ENCODE measurements at regions not wholly inside any gene's neighbourhood (a gene's known extent, or its start where the extent isn't known, plus 50 kb on each side); places are given as distances from the start of the nearest gene placed in this dataset.
"Not testable (repeated sequence)": the region's sequence is repeated elsewhere in the genome, so short reads cannot be mapped to it uniquely, and the experiment has no call there.

- H3K56ac ChIP-seq (ENCODE audit: insufficient read length, low read depth, low read length): no peak overlapping the region
Observed at GRCh38 chr18:56282234-56283104, 355.9 kb downstream of the TXNL1 start.

GRCh38 chr18:56279816-56280215, 358.6 kb downstream of the TXNL1 start:
- not testable (repeated sequence) for H3K18ac ChIP-seq (ENCODE audit: insufficient read length, low read depth, low read length); H3K27me3 ChIP-seq (ENCODE audit: insufficient read depth, low read length); H3K4me1 ChIP-seq (ENCODE audit: insufficient read depth, low read length); H3K4me2 ChIP-seq (ENCODE audit: insufficient read depth, insufficient read length, low read length); H3K14ac ChIP-seq (ENCODE audit: insufficient read depth, low read length); H3K4ac ChIP-seq (ENCODE audit: low read depth, low read length); H3T11ph ChIP-seq (ENCODE audit: low read length); H4K20me1 ChIP-seq (ENCODE audit: control insufficient read depth, insufficient read depth, insufficient read length); H3K56ac ChIP-seq (ENCODE audit: insufficient read length, low read depth, low read length); H2BK12ac ChIP-seq (ENCODE audit: insufficient read length, low read depth, low read length); H3K79me1 ChIP-seq (ENCODE audit: insufficient read depth, low read depth, low read length, poor library complexity, severe bottlenecking); H2AFZ ChIP-seq (ENCODE audit: low read length); H4K5ac ChIP-seq (ENCODE audit: insufficient read length, low read depth, low read length); H2BK120ac ChIP-seq (ENCODE audit: low read depth, low read length, poor library complexity, severe bottlenecking); H3K23ac ChIP-seq (ENCODE audit: insufficient read length, low read depth, low read length); H3K36me3 Mint-ChIP-seq (ENCODE audit: insufficient read depth in 1 of 3, low read depth in 3 of 3); H3K27me3 Mint-ChIP-seq (ENCODE audit: low read depth); H3K23me2 ChIP-seq (ENCODE audit: insufficient read length, low read depth, low read length, poor library complexity, severe bottlenecking); H3K4me3 Mint-ChIP-seq; H4K91ac ChIP-seq (ENCODE audit: insufficient read length, low read depth, low read length); H3K9ac ChIP-seq (ENCODE audit: extremely low read depth, insufficient read length, low read length); H3K9me3 ChIP-seq (ENCODE audit: control insufficient read depth, low read depth, low read length); H2AK5ac ChIP-seq (ENCODE audit: insufficient read length, low read length); H3K9me3 Mint-ChIP-seq; H2BK5ac ChIP-seq (ENCODE audit: insufficient read length, low read length); DNase-seq; H3K27ac ChIP-seq (ENCODE audit: insufficient read length, low read depth, low read length); H2BK20ac ChIP-seq (ENCODE audit: low read depth, low read length, poor library complexity, severe bottlenecking); H3K79me2 ChIP-seq (ENCODE audit: insufficient read depth, low read length); H4K8ac ChIP-seq (replicated peaks; ENCODE audit: insufficient read length, low read depth, low read length); H2BK15ac ChIP-seq (ENCODE audit: low read depth, low read length)
- H3K27ac Mint-ChIP-seq: peak overlapping the region in 1 of 3 experiments; percentile 22; a peak in 1 of 7 replicates
- peaks cover 10 to 19% of the 10 kb centered on the region in 2 experiments for H3K4me1 Mint-ChIP-seq
- WGBS (ENCODE audit: extremely low coverage, insufficient read length, low lambda C conversion rate): no CpG with 5 or more reads among the region's 3 CpGs

More at GRCh38 chr18:56282234-56283104, 355.9 kb downstream of the TXNL1 start:
- Histone ChIP-seq H2AFZ (ENCODE audit: low read length) (no peak overlapping the region), H3K14ac (ENCODE audit: insufficient read depth, low read length) (no peak overlapping the region), H3K4me1 (ENCODE audit: insufficient read depth, low read length) (0 out of 2 replicates have a peak, but pooled peaks cover 4% of the 10 kb centered on the region), H2BK15ac (ENCODE audit: low read depth, low read length) (no peak overlapping the region), H3K23ac (ENCODE audit: insufficient read length, low read depth, low read length) (no peak overlapping the region), H4K5ac (ENCODE audit: insufficient read length, low read depth, low read length) (no peak overlapping the region), H3K23me2 (ENCODE audit: insufficient read length, low read depth, low read length, poor library complexity, severe bottlenecking) (no peaks in the 10 kb centered on the region), H2BK12ac (ENCODE audit: insufficient read length, low read depth, low read length) (no peak overlapping the region), H3K9me3 (ENCODE audit: control insufficient read depth, low read depth, low read length) (no peaks in the 10 kb centered on the region), H3K4me2 (ENCODE audit: insufficient read depth, insufficient read length, low read length) (no peak overlapping the region), H3K27ac (ENCODE audit: insufficient read length, low read depth, low read length) (no peak overlapping the region), H4K20me1 (ENCODE audit: control insufficient read depth, insufficient read depth, insufficient read length) (no peaks in the 10 kb centered on the region), H3K79me1 (ENCODE audit: insufficient read depth, low read depth, low read length, poor library complexity, severe bottlenecking) (no peaks in the 10 kb centered on the region), H3K9ac (ENCODE audit: extremely low read depth, insufficient read length, low read length) (no peak overlapping the region), H3T11ph (ENCODE audit: low read length) (no peak overlapping the region), H3K79me2 (ENCODE audit: insufficient read depth, low read length) (no peaks in the 10 kb centered on the region), H2BK5ac (ENCODE audit: insufficient read length, low read length) (no peak overlapping the region), H4K8ac (replicated peaks; ENCODE audit: insufficient read length, low read depth, low read length) (no peak overlapping the region), H2AK5ac (ENCODE audit: insufficient read length, low read length) (no peak overlapping the region), H2BK20ac (ENCODE audit: low read depth, low read length, poor library complexity, severe bottlenecking) (no peak overlapping the region), H4K91ac (ENCODE audit: insufficient read length, low read depth, low read length) (no peak overlapping the region), H3K18ac (ENCODE audit: insufficient read length, low read depth, low read length) (no peak overlapping the region), H3K27me3 (ENCODE audit: insufficient read depth, low read length) (no peaks in the 10 kb centered on the region), H3K4ac (ENCODE audit: low read depth, low read length) (no peak overlapping the region), H2BK120ac (ENCODE audit: low read depth, low read length, poor library complexity, severe bottlenecking) (no peak overlapping the region)
- Mint-ChIP-seq H3K36me3 (ENCODE audit: insufficient read depth in 1 of 3, low read depth in 3 of 3) (no peaks in the 10 kb centered on the region), H3K27ac (no peak overlapping the region), H3K4me3 (no peak overlapping the region), H3K27me3 (ENCODE audit: low read depth) (no peaks in the 10 kb centered on the region), H3K9me3 (no peaks in the 10 kb centered on the region), H3K4me1 (peaks cover 10 to 17% of the 10 kb centered on the region in 2 experiments)
- DNase-seq: no peak
- no CpG with 5 or more reads among the region's 8 CpGs for WGBS (ENCODE audit: extremely low coverage, insufficient read length, low lambda C conversion rate)
- TF ChIP-seq CTCF (conservative IDR thresholded peaks at IDR 0.05): no peak
